GM19025 (cell line): ENCODE measurements at regions not wholly inside any gene's neighbourhood (a gene's known extent, or its start where the extent isn't known, plus 50 kb on each side); places are given as distances from the start of the nearest gene placed in this dataset.
A peak's percentile ranks its signal among the peaks of the same experiment; 100 is the strongest.
"Not testable (repeated sequence)": the region's sequence is repeated elsewhere in the genome, so short reads cannot be mapped to it uniquely, and the experiment has no call there.

Source experiments
- ATAC-seq: cut with Tn5 transposase; IDR thresholded peaks from one replicate; pipeline ENCODE4 v1.9.1; 2021; ENCODE audit warnings: mild to moderate bottlenecking, low read depth, moderate library complexity; ENCODE audit not compliant: unreplicated experiment

- no peak for ATAC-seq
These were observed 82.8 kb upstream of the C7orf33 start for GRCh38 chr7:148507787-148508186.

- no peak for ATAC-seq
These were observed 76.3 kb upstream of the C7orf33 start for GRCh38 chr7:148514236-148514635.

- ATAC-seq = no peak
These were observed 75.3 kb upstream of the C7orf33 start for GRCh38 chr7:148515237-148515636.

- ATAC-seq = no peak
These were observed 74.6 kb upstream of the C7orf33 start for GRCh38 chr7:148515728-148516695.

DNA sequence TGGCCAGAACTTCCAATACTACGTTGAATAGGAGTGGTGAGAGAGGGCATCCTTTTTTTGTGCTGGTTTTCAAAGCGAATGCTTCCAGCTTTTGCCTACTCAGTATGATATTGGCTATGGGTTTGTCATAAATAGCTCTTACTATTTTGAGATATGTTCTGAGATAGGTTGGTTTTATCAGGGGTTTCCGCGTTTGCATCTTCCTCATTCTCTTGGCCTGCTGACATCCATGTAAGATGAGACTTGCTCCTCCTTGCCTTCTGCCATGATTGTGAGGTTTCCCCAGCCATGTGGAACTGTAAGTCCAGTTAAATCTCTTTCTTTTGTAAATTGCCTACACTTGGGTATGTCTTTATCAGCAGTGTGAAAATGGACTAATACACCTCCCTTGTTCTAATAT lies 71.2 kb upstream of the C7orf33 start:
- ATAC-seq = not testable (repeated sequence)

GRCh38 chr7:148521271-148521670 lies 69.3 kb upstream of the C7orf33 start:
- no peak for ATAC-seq

GRCh38 chr7:148523550-148523949 lies 67.0 kb upstream of the C7orf33 start:
- no peak for ATAC-seq

GRCh38 chr7:148524479-148525224 lies 65.9 kb upstream of the C7orf33 start:
- ATAC-seq = no peak

GRCh38 chr7:148527717-148528168 lies 62.8 kb upstream of the C7orf33 start:
- peak; percentile 98 for ATAC-seq

GRCh38 chr7:148535217-148535616 lies 55.3 kb upstream of the C7orf33 start:
- ATAC-seq = no peak

DNA sequence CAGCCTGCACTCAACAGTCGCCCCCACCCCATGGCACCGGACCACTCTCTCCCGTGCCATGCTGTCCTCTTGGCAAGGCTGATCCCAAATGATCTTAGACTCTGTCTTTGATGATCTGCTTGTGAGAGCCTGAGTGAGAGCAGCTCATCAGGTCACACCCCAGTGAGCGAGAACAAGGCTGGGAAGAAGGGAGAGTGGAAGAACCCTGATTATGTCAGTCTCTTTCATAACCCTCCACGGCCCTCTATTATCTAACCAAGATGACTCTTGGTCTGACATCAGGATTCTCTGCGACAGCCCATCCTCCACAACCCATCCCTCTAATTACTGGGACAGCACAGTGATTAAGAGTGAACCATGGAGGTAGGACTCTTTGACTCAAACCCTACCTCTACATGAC lies 53.1 kb upstream of the C7orf33 start:
- ATAC-seq = no peak

DNA sequence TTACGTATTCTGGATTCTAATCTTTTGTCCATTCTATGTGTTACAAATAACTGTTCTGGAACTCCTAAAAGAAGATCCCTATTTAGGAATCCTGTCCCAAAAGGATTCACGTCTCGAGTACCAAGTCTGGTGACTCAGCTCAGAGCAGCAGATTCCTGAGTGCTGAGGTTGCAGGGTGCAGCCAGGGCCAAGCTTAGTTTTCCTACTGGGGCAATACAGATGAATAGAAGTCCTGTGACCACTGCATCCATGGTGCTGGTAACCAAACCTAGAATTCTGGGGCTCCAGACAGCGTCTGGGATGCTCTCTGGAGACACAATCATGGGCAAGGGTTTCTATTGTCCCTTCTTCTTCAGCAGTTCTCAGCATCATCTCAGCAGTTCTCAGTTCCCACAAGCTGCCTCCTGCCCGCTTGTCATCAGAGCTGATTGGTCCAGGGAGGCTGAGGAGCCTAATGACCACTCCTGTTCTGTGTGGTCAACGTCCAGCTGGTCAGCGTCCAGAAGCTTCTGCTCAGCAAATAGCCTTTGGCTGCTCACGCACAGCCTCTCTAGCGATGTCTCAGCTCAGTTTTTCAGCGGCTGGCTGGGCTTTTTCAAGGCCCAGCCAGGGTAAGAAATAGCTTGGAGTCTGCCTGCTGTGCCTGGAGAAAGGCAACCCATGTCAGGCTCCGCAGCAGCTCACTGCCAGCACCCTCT lies 50.4 kb upstream of the C7orf33 start:
- ATAC-seq = no peak
